HG03442 (cell line): ENCODE measurements at regions not wholly inside any gene's neighbourhood (a gene's known extent, or its start where the extent isn't known, plus 50 kb on each side); places are given as distances from the start of the nearest gene placed in this dataset.
"Not testable (repeated sequence)": the region's sequence is repeated elsewhere in the genome, so short reads cannot be mapped to it uniquely, and the experiment has no call there.

Experiments used
- ATAC-seq: cut with Tn5 transposase; IDR thresholded peaks from one replicate; pipeline ENCODE4 v1.9.1; 2021; ENCODE audit warnings: mild to moderate bottlenecking, moderate library complexity; ENCODE audit not compliant: unreplicated experiment

- no peak for ATAC-seq
Observed at GRCh38 chrX:39677978-39678791, 419.6 kb downstream of the BCOR start.

GRCh38 chrX:39678914-39679313 is 418.8 kb downstream of the BCOR start:
- no peak for ATAC-seq

GRCh38 chrX:39679497-39680157 is 418.1 kb downstream of the BCOR start:
- no peak for ATAC-seq

- no peak for ATAC-seq
Observed at GRCh38 chrX:39681885-39682284, 415.9 kb downstream of the BCOR start.

- ATAC-seq: no peak
Observed at GRCh38 chrX:39682778-39683177, 415.0 kb downstream of the BCOR start.

GRCh38 chrX:39688219-39688575 is 409.6 kb downstream of the BCOR start:
- ATAC-seq: no peak

- no peak for ATAC-seq
Observed at GRCh38 chrX:39688576-39689375, 409.0 kb downstream of the BCOR start.

GRCh38 chrX:39689376-39690104 is 408.2 kb downstream of the BCOR start:
- ATAC-seq: no peak

- no peak for ATAC-seq
Observed at GRCh38 chrX:39690541-39691415, 407.0 kb downstream of the BCOR start.

GRCh38 chrX:39691724-39692123 is 406.0 kb downstream of the BCOR start:
- no peak for ATAC-seq

- ATAC-seq: no peak
Observed at GRCh38 chrX:39692796-39693195, 405.0 kb downstream of the BCOR start.

GRCh38 chrX:39693298-39693697 is 404.5 kb downstream of the BCOR start:
- no peak for ATAC-seq

- not testable (repeated sequence) for ATAC-seq
Observed at GRCh38 chrX:39702636-39703035, 395.1 kb downstream of the BCOR start.

- no peak for ATAC-seq
Observed at GRCh38 chrX:39703307-39703706, 394.5 kb downstream of the BCOR start.

GRCh38 chrX:39704590-39704989 is 393.2 kb downstream of the BCOR start:
- ATAC-seq: no peak

GRCh38 chrX:39705290-39705689 is 392.5 kb downstream of the BCOR start:
- ATAC-seq: no peak

- ATAC-seq: no peak
Observed at GRCh38 chrX:39709364-39709763, 388.4 kb downstream of the BCOR start.

- ATAC-seq: no peak
Observed at GRCh38 chrX:39709812-39710211, 387.9 kb downstream of the BCOR start.

GRCh38 chrX:39710776-39711175 is 387.0 kb downstream of the BCOR start:
- no peak for ATAC-seq

- ATAC-seq: no peak
Observed at GRCh38 chrX:39714471-39714870, 383.3 kb downstream of the BCOR start.
